ENCODE measurements at regions not wholly inside any gene's neighbourhood (a gene's known extent, or its start where the extent isn't known, plus 50 kb on each side); places are given as distances from the start of the nearest gene placed in this dataset.

DNA sequence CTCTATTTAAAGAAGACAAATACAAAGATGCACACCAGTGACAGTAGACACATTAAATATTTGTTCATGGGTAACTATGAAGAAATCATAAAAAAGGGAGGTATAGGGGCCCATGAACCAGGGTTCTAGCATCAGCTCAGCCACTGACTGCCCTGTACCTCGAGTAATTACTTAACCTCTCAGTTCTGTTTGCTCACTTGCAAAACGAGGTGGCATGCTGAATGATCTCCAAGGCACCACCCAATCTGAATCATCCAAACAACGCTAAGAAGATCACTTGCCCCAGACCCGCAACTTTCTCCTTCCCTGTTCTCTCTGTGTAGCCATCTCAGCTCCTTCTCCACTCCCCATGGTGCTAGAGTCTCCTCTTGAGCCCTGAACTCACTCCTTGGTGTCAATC is 374.7 kb downstream of the VPS13C start:
- Mint-ChIP-seq H3K9me3 (no peaks in the 10 kb centered on the region), H3K36me3 (no peaks in the 10 kb centered on the region), H3K27ac (no peak overlapping the region), H3K4me1 (ENCODE audit: unreplicated experiment) (peaks cover 13% of the 10 kb centered on the region), H3K4me3 (no peak overlapping the region), H3K27me3 (peaks cover 19% of the 10 kb centered on the region)
- TF ChIP-seq, protein P1, sequence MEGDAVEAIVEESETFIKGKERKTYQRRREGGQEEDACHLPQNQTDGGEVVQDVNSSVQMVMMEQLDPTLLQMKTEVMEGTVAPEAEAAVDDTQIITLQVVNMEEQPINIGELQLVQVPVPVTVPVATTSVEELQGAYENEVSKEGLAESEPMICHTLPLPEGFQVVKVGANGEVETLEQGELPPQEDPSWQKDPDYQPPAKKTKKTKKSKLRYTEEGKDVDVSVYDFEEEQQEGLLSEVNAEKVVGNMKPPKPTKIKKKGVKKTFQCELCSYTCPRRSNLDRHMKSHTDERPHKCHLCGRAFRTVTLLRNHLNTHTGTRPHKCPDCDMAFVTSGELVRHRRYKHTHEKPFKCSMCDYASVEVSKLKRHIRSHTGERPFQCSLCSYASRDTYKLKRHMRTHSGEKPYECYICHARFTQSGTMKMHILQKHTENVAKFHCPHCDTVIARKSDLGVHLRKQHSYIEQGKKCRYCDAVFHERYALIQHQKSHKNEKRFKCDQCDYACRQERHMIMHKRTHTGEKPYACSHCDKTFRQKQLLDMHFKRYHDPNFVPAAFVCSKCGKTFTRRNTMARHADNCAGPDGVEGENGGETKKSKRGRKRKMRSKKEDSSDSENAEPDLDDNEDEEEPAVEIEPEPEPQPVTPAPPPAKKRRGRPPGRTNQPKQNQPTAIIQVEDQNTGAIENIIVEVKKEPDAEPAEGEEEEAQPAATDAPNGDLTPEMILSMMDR (conservative IDR thresholded peaks at IDR 0.05): no peak
- no peak for DNase-seq (ENCODE audit: extremely low spot score, unreplicated experiment)

DNA sequence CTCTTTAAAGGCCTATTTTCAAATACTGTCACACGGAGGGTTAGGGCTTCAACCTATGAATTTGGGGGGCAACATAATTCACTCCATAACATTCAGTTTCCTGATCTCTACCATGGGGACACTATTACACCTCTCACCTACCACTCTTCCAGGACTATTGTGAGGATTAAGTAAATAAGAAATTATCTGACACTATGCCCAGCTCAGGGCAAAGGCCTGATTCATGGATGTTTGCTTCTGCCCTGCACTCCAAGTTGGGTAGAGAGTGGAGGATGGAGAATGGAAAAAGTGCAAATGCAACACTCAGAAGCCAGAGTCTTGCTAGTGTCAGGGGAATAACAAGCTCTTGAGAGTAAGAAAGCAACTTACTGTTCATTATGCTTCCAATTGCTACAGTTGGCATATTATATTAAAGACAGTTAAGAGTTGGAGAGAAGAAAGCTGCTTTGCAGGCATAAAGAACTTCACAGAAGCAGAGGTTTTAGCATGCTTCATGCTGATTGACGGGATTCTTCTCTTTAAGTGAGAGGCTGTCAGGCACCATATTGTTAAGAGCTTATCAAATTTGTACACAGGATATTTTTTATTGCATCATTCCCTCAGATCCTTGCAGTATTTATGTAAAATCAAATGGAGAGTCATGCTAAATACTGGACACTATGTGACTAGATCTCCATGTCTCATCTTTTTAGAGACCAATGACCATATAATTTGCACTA is 375.3 kb downstream of the VPS13C start:
- H3K9me3 Mint-ChIP-seq: no peaks in the 10 kb centered on the region
- no peak for DNase-seq (ENCODE audit: extremely low spot score, unreplicated experiment)
- no peaks in the 10 kb centered on the region for H3K36me3 Mint-ChIP-seq
- no peak overlapping the region for H3K27ac Mint-ChIP-seq
- TF ChIP-seq, protein P1 (conservative IDR thresholded peaks at IDR 0.05): no peak
- peaks cover 13% of the 10 kb centered on the region for H3K4me1 Mint-ChIP-seq (ENCODE audit: unreplicated experiment)
- peaks cover 24% of the 10 kb centered on the region for H3K27me3 Mint-ChIP-seq
- H3K4me3 Mint-ChIP-seq: no peak overlapping the region

DNA sequence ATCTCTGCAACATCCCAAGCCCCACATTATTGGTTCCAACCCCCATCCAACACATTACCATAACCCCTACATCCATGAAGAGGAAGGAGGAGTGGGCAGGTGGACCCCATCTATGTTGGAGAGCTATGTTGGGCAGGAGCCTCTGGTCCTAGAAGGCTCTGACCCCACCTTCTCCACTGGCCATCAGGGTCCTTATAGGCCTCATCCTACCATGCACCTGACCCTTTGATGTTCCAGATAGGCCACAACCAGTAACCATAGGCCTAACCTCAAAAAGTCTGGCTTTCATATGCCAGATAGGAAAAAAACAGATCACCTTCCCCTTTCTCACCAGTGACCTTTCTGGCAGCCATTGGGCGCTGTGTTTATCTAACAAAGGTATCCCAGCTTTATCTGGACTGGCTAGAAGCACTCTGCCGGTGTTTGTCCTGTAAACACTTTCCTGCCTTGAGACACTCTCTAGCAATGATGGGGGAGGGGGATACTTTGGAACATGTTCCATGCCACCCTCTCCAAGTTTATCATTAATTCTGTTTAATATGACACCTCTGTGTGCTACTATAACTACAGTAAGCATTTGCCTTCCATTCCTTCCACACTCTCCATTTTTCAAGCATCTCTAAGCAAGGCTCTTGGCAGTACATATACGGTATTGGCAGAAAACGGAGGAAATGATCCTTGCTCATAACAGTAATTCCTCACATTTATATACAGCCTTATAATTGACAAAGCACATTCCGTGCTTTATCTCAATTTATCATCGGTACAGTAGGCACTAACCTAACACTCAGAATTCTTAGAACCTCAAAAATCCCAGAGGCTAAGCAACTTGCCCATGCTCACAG is 377.1 kb downstream of the VPS13C start:
- H3K9me3 Mint-ChIP-seq: no peaks in the 10 kb centered on the region
- no peak overlapping the region for H3K4me3 Mint-ChIP-seq
- TF ChIP-seq, protein P1 (conservative IDR thresholded peaks at IDR 0.05): no peak
- H3K27me3 Mint-ChIP-seq: peaks cover 26% of the 10 kb centered on the region
- no peak for DNase-seq (ENCODE audit: extremely low spot score, unreplicated experiment)
- H3K27ac Mint-ChIP-seq: no peak overlapping the region
- no peaks in the 10 kb centered on the region for H3K36me3 Mint-ChIP-seq
- H3K4me1 Mint-ChIP-seq (ENCODE audit: unreplicated experiment): peaks cover 13% of the 10 kb centered on the region

DNA sequence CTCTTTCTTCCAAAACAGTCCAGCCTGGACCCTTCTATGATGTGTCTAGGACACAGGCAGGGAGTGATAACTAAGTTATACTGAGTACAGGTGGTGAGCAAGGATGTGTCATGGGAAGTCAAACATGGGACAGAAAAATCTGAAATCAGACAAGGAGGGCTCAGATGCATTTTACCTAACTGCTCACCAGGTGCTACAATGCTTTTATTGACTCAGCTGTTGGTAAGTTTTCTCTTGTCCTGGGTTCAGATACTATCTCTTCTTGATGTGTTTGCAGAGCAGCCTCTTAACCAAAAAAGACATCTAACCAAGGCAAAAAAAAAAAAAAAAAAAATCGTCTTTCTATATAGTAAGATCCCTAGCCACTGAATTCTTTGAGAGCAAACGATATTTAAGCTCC is 378.6 kb downstream of the VPS13C start:
- no peak overlapping the region for H3K4me3 Mint-ChIP-seq
- H3K36me3 Mint-ChIP-seq: no peaks in the 10 kb centered on the region
- no peak overlapping the region for H3K27ac Mint-ChIP-seq
- H3K4me1 Mint-ChIP-seq (ENCODE audit: unreplicated experiment): peaks cover 3% of the 10 kb centered on the region
- H3K9me3 Mint-ChIP-seq: no peaks in the 10 kb centered on the region
- peaks cover 24% of the 10 kb centered on the region for H3K27me3 Mint-ChIP-seq
- DNase-seq (ENCODE audit: extremely low spot score, unreplicated experiment): no peak
- TF ChIP-seq, protein P1 (conservative IDR thresholded peaks at IDR 0.05): no peak

DNA sequence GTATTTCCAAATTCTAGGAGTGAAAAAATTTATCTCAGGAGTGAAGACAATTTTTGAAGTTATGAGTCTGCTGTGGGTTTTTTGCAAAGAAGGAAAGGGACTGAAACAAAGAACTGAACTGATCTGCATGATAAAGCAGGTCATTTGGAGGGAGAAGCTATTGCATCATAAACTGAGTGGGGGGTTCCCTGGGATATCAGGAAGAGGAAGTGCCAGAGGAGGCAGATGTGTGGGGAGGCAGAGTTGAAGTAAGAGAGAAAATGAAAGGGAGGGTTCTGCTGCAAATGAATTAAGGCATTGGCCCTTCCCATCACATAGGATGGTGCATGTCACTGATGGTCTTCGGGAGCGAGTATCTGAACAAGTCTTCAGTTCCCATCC is 379.2 kb downstream of the VPS13C start:
- TF ChIP-seq, protein P1 (conservative IDR thresholded peaks at IDR 0.05): no peak

More for the DNA sequence above, 379.2 kb downstream of the VPS13C start:
- Mint-ChIP-seq H3K4me3 (no peak overlapping the region), H3K9me3 (no peaks in the 10 kb centered on the region), H3K27me3 (peaks cover 23% of the 10 kb centered on the region), H3K4me1 (ENCODE audit: unreplicated experiment) (peaks cover 3% of the 10 kb centered on the region), H3K36me3 (no peaks in the 10 kb centered on the region), H3K27ac (no peak overlapping the region)
- DNase-seq (ENCODE audit: extremely low spot score, unreplicated experiment): no peak
